Right atrium auricular region (tissue), 2 donors: ENCODE measurements at regions not wholly inside any gene's neighbourhood (a gene's known extent, or its start where the extent isn't known, plus 50 kb on each side); places are given as distances from the start of the nearest gene placed in this dataset.

Experiments
- DNase-seq: peaks from one replicate; pipeline ENCODE4 v3.0.0-alpha.2; 2019; ENCODE audit warnings: low spot score
- H3K27ac ChIP-seq, 2 donors: fragments of 200-600 bp; sonication (generic); 1 replicate in 1 of 2; 2 replicates in 1 of 2; pipeline ENCODE4 v1.5.1; 2016 to 2019
- H3K27me3 ChIP-seq, 2 donors: fragments of 200-600 bp; sonication (generic); one replicate each; pipeline versions ENCODE4 v1.5.1 to v1.6.0; 2017 to 2019
- H3K36me3 ChIP-seq: fragments of 200-600 bp; sonication (generic); one replicate; pipeline ENCODE4 v1.5.1; 2016
- H3K4me1 ChIP-seq, 2 donors: fragments of 200-600 bp; sonication (generic); one replicate each; pipeline versions ENCODE4 v1.5.1 to v1.6.0; 2017 to 2019
- H3K4me3 ChIP-seq, 2 donors: fragments of 200-600 bp; sonication (generic); 1 replicate in 1 of 2; 2 replicates in 1 of 2; pipeline ENCODE4 v1.5.1; 2017 to 2019; ENCODE audit warnings: mild to moderate bottlenecking in 1 of 2, moderate library complexity in 1 of 2
- H3K9me3 ChIP-seq, 2 donors: fragments of 200-600 bp; sonication (generic); one replicate each; pipeline ENCODE4 v1.5.1; 2019
- CTCF ChIP-seq, 2 donors: fragments of 200-600 bp; sonication (generic); IDR thresholded peaks; one replicate each; pipeline ENCODE4 v1.5.1; 2019; ENCODE audit warnings: antibody characterized with exemption in 2 of 2

GRCh38 chr19:32124585-32124984 lies 220.8 kb upstream of the ZNF507 start:
- TF ChIP-seq CTCF (IDR thresholded peaks at IDR 0.05): no peak
- no peak overlapping the region for H3K4me3 ChIP-seq
- no peaks in the 10 kb centered on the region for H3K4me1 ChIP-seq
- no peaks in the 10 kb centered on the region for H3K36me3 ChIP-seq
- H3K9me3 ChIP-seq: no peaks in the 10 kb centered on the region
- H3K27ac ChIP-seq: no peak overlapping the region
- no peaks in the 10 kb centered on the region for H3K27me3 ChIP-seq
- DNase-seq: no peak

DNA sequence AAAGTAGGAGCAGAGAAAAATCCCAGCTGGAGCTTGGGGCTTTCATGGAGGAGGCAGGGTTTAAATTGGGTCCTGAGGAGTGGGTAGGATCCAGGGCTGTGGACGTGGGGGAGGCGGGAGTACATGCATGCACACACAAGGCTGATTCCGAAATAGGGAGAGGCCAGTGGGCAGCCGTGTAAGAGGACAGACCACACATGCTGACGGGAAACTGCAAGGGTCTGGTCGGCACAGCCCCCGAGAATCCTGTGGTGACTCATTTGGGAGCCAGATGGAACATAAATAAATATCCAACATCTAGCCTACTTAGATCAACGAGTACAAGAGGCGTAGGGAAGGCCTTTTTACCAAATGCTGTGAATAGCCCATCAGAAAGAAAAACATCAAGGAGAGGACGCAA lies 216.3 kb upstream of the ZNF507 start:
- H3K27me3 ChIP-seq: no peaks in the 10 kb centered on the region
- no peak overlapping the region for H3K27ac ChIP-seq
- no peak for DNase-seq
- H3K4me3 ChIP-seq: no peak overlapping the region
- no peaks in the 10 kb centered on the region for H3K9me3 ChIP-seq
- H3K4me1 ChIP-seq: no peaks in the 10 kb centered on the region
- no peaks in the 10 kb centered on the region for H3K36me3 ChIP-seq
- TF ChIP-seq CTCF (IDR thresholded peaks at IDR 0.05): no peak

- no peaks in the 10 kb centered on the region for H3K27me3 ChIP-seq
- no peaks in the 10 kb centered on the region for H3K36me3 ChIP-seq
- no peak for DNase-seq
- no peak overlapping the region for H3K27ac ChIP-seq
- TF ChIP-seq CTCF (IDR thresholded peaks at IDR 0.05): no peak
- no peak overlapping the region for H3K4me3 ChIP-seq
- no peaks in the 10 kb centered on the region for H3K4me1 ChIP-seq
- no peaks in the 10 kb centered on the region for H3K9me3 ChIP-seq
Observed at GRCh38 chr19:32130332-32130731, 215.1 kb upstream of the ZNF507 start.

DNA sequence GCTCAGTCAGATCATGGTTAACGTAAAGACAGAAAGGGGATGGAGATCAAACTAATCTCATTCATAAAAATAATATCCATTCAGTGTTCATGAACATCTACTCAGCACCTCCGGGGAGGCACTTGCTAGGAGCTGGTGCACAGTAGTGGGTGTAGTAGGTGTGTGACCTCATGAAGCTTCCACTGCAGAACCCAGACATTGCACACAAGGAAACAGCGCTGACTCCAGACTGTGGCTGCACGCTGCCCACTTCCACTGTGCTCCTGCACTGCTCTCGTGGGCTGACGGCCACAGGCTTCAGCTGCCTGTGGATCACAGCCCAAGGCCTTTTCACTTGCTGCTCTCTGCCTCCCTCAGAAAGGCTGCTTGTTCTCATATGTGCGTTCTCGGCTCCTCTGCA lies 214.4 kb upstream of the ZNF507 start:
- TF ChIP-seq CTCF (IDR thresholded peaks at IDR 0.05): no peak
- no peaks in the 10 kb centered on the region for H3K4me1 ChIP-seq
- H3K27me3 ChIP-seq: no peaks in the 10 kb centered on the region
- no peak overlapping the region for H3K4me3 ChIP-seq
- no peaks in the 10 kb centered on the region for H3K9me3 ChIP-seq
- no peaks in the 10 kb centered on the region for H3K36me3 ChIP-seq
- no peak for DNase-seq
- no peak overlapping the region for H3K27ac ChIP-seq

DNA sequence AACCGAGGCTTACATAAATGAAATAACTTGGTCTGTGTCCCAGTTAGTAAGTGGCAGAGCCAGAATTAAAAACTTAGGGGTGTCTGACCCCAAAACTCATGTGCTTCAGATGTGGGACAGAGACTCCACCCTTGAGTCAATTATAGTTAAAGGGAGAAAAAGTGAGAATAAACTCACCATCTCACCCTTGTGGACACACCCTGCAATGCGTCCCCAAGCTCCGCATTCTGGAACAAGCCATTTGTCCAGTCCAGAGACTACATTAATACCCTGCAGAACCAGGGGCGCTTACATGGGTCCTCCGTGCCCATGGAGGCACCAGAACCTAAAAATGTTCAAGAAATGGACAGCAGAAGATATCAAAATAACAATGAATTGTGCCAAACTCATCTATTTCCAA lies 207.0 kb upstream of the ZNF507 start:
- DNase-seq: no peak
- no peak overlapping the region for H3K4me3 ChIP-seq
- no peaks in the 10 kb centered on the region for H3K36me3 ChIP-seq
- H3K9me3 ChIP-seq: no peaks in the 10 kb centered on the region
- H3K27ac ChIP-seq: no peak overlapping the region
- no peaks in the 10 kb centered on the region for H3K27me3 ChIP-seq
- no peaks in the 10 kb centered on the region for H3K4me1 ChIP-seq
- TF ChIP-seq CTCF (IDR thresholded peaks at IDR 0.05): no peak

- no peak overlapping the region for H3K27ac ChIP-seq
- TF ChIP-seq CTCF (IDR thresholded peaks at IDR 0.05): no peak
- H3K4me1 ChIP-seq: no peaks in the 10 kb centered on the region
- H3K9me3 ChIP-seq: peaks cover 0 to 9% of the 10 kb centered on the region in 2 donors
- H3K4me3 ChIP-seq: no peak overlapping the region
- no peaks in the 10 kb centered on the region for H3K36me3 ChIP-seq
- DNase-seq: no peak
- no peaks in the 10 kb centered on the region for H3K27me3 ChIP-seq
Observed at GRCh38 chr19:32141840-32142511, 203.4 kb upstream of the ZNF507 start.
